Bone marrow (tissue), 2 donors: ENCODE measurements at regions not wholly inside any gene's neighbourhood (a gene's known extent, or its start where the extent isn't known, plus 50 kb on each side); places are given as distances from the start of the nearest gene placed in this dataset.

ENCODE experiments used
- DNase-seq, 2 donors: peaks; one replicate each; lab custom pipeline; 2025; lab: John Stamatoyannopoulos, UW

- no peak for DNase-seq
Measured at GRCh38 chr14:42931308-42931707, 1324.6 kb downstream of the LRFN5 start.

- peak in 1 of 2 donors; percentile 20 for DNase-seq
Measured at GRCh38 chr14:42929806-42930480, 1323.3 kb downstream of the LRFN5 start.

DNA sequence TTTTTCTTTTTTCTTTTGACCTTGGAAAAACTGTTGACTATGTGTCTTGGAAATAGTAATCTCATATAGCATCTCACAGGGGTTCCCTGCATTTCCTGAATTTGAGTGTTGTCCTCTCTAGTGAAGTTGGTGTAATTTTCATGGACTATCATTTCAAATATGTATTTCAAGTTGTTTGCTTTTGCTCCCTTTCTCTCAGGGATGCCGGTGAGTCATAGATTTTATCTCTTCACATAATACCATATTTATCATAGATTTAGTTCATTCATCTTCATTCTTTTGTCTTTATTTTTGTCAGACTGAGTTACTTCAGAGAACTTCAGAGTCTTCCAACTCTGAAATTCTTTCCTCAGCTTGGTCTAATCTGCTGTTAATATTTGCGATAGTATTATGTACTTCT is 1320.6 kb downstream of the LRFN5 start:
- DNase-seq: no peak

DNA sequence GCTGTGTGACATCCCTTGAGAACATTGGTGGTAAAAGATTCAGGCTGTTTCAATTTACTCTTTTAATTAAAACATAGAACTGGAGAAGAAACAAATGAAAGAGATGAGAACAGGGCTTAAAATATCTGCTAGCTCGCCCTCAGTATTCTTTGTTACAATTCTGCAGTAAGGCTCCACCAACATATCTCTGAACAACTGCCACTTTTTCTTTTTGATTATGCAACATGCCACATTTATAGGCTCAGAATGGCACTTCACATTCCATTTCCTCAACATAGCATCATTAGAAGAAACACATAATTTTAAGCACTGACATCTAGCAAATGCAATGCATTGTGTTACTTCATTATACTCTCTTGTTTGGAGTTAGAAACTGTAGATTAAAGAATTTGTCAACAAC is 1315.2 kb downstream of the LRFN5 start:
- DNase-seq: no peak

DNA sequence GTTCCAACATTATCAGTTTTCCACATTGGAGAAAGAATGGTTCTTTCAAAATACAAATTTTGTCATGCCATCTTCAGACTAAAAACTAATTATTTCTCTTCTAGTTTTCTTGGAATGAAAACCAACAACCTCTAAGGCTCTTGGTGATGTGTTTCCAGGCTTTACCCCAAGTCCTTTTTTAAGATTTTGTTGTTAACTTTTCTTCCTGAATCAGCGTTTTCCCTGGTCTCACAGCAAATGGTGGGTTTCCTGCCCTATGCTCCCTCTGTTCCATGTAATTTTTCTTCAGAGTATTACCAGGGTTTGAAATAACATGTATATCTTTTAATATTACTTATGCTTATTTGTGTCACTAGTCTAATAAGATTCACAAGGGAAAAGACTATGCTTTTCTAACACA is 1311.9 kb downstream of the LRFN5 start:
- no peak for DNase-seq

- no peak for DNase-seq
Measured at GRCh38 chr14:42911642-42912041, 1305.0 kb downstream of the LRFN5 start.

- DNase-seq: no peak
Measured at GRCh38 chr14:42909659-42910058, 1303.0 kb downstream of the LRFN5 start.

- no peak for DNase-seq
Measured at GRCh38 chr14:42893183-42893582, 1286.5 kb downstream of the LRFN5 start.

DNA sequence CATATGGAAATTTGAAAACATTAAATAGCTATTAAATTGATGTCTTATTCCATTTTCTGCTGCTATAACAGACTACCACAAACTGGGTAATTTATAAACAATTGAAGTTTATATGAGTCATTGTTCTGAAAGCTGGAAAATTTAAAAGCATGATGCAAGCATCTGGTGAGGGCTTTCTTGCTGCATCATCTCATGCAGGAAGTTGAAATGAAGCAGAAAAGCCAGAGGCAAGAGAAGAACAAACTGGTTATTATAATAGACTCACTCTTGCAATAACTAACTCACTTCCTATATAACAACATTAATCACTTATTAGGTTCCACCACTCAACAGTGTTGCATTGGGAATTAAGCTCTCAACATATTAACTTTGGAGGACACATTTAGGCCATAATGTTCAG is 1277.4 kb downstream of the LRFN5 start:
- no peak for DNase-seq

- no peak for DNase-seq
Measured at GRCh38 chr14:42877716-42878115, 1271.0 kb downstream of the LRFN5 start.

- no peak for DNase-seq
Measured at GRCh38 chr14:42872786-42873185, 1266.1 kb downstream of the LRFN5 start.

- no peak for DNase-seq
Measured at GRCh38 chr14:42869681-42870080, 1263.0 kb downstream of the LRFN5 start.

DNA sequence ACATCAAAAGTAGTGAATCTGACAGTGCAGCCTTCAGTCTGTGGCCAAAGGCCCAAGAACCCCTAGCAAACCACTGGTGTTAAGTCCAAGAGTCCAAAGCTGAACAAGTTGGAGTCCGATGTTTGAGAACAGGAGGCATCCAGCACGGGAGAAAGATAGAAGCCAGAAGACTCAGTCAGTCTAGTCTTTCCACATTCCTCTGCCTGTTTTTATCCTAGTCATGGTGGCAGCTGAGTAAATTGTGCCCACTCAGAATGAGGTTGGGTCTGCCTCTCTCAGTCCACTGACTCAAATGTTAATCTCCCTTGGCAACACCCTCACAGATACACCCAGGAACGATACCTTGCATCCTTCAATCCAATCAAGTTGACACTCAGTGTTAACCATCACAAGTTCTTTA is 1255.4 kb downstream of the LRFN5 start:
- no peak for DNase-seq

- no peak for DNase-seq
Measured at GRCh38 chr14:42860371-42860770, 1253.7 kb downstream of the LRFN5 start.

- DNase-seq: no peak
Measured at GRCh38 chr14:42856106-42856505, 1249.4 kb downstream of the LRFN5 start.

- DNase-seq: no peak
Measured at GRCh38 chr14:42855085-42855484, 1248.4 kb downstream of the LRFN5 start.

DNA sequence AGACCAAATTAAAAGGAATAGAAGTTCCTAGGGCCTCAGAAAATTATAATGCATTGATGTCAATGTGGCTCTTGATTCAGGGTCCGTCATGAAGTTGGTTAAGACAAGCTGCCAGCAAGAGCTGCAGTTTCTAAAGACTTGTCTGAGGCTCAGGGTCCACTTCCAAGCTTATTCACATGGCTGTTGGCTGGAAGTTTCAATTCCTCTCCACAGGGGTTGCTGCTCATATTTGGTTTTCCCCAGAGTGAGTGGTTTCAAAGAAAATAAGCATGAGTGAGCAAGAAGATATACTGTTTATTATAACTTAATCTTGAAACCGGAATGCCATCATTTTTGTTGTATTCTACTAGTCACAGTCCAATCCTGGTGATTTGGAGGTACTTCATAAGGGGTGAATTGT is 1247.4 kb downstream of the LRFN5 start:
- DNase-seq: no peak

- DNase-seq: no peak
Measured at GRCh38 chr14:42848652-42849051, 1242.0 kb downstream of the LRFN5 start.

GRCh38 chr14:42814817-42815216 is 1208.1 kb downstream of the LRFN5 start:
- DNase-seq: no peak

GRCh38 chr14:42806909-42807315 is 1200.2 kb downstream of the LRFN5 start:
- DNase-seq: no peak

- DNase-seq: no peak
Measured at GRCh38 chr14:42804141-42804540, 1197.5 kb downstream of the LRFN5 start.

DNA sequence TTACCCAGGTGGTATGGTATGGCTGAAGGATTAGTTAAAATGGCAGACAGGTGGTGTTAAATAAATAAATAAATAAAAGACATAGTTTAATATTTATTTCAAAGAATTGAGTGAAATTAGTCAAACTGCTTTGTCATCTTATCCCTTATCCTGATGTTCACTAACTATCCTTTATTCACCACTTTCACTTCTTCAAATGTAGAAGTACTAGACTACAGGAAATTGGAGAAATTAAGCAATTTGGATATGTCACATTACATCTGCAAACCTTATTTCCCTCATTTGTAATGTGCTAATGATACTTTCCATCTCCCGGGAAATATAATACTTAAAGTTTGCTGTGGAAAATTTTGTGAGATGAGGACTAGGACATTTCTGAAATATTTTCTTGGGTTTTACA is 1195.7 kb downstream of the LRFN5 start:
- DNase-seq: no peak

DNA sequence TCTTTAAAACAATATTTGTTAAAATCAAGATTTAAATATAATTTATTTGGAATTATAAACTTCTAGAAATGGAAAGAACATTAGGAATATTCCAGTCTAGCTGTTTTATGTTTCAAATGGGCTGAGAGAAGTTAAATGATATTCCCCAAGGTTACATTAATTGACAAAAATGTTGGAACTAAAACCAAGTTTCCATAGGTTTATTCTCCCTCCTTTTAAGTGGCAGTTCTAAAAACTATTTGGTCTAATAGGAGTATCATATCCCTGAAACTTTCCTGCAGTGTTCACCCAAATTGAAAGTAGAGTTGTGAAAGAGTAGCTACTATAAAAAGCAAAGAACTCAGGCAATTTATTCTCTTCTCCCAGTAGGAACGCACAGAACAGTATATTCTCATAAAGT is 1185.5 kb downstream of the LRFN5 start:
- DNase-seq: no peak

GRCh38 chr14:42782754-42783153 is 1176.1 kb downstream of the LRFN5 start:
- no peak for DNase-seq

- no peak for DNase-seq
Measured at GRCh38 chr14:42778984-42779383, 1172.3 kb downstream of the LRFN5 start.
